ENCODE measurements at regions not wholly inside any gene's neighbourhood (a gene's known extent, or its start where the extent isn't known, plus 50 kb on each side); places are given as distances from the start of the nearest gene placed in this dataset.

GRCh38 chr1:81398041-81398440 is 402.7 kb upstream of the ADGRL2 start:
- DNase-seq (ENCODE audit: low read depth in 1 of 2, low spot score in 1 of 2): no peak
- TF ChIP-seq CTCF (IDR thresholded peaks at IDR 0.05; ENCODE audit: insufficient read depth, low read length) (no peak), SPI1 (IDR thresholded peaks at IDR 0.05; ENCODE audit: borderline replicate concordance, low read depth) (no peak), POLR2AphosphoS5 (IDR thresholded peaks at IDR 0.05; ENCODE audit: low read depth) (no peak), REST (IDR thresholded peaks at IDR 0.05; ENCODE audit: insufficient replicate concordance, low read depth) (no peak), GABPA (IDR thresholded peaks at IDR 0.05; ENCODE audit: low read depth) (no peak)

GRCh38 chr1:81392526-81393226 is 408.1 kb upstream of the ADGRL2 start:
- TF ChIP-seq GABPA (IDR thresholded peaks at IDR 0.05; ENCODE audit: low read depth) (no peak), CTCF (IDR thresholded peaks at IDR 0.05; ENCODE audit: insufficient read depth, low read length) (no peak), REST (IDR thresholded peaks at IDR 0.05; ENCODE audit: insufficient replicate concordance, low read depth) (no peak), SPI1 (IDR thresholded peaks at IDR 0.05; ENCODE audit: borderline replicate concordance, low read depth) (no peak), POLR2AphosphoS5 (IDR thresholded peaks at IDR 0.05; ENCODE audit: low read depth) (no peak)
- Histone ChIP-seq H3K27ac (replicated peaks) (no peak overlapping the region), H3K4me3 (replicated peaks; ENCODE audit: insufficient read depth, low read length) (no peak overlapping the region), H3K27me3 (ENCODE audit: insufficient read depth, poor library complexity, severe bottlenecking) (no peaks in the 10 kb centered on the region)
- DNase-seq (ENCODE audit: low read depth in 1 of 2, low spot score in 1 of 2): no peak

More at GRCh38 chr1:81398041-81398440, 402.7 kb upstream of the ADGRL2 start:
- no peaks in the 10 kb centered on the region for H3K27me3 ChIP-seq (ENCODE audit: insufficient read depth, poor library complexity, severe bottlenecking)
- H3K4me3 ChIP-seq (replicated peaks; ENCODE audit: insufficient read depth, low read length): no peak overlapping the region
- H3K27ac ChIP-seq (replicated peaks): no peak overlapping the region

DNA sequence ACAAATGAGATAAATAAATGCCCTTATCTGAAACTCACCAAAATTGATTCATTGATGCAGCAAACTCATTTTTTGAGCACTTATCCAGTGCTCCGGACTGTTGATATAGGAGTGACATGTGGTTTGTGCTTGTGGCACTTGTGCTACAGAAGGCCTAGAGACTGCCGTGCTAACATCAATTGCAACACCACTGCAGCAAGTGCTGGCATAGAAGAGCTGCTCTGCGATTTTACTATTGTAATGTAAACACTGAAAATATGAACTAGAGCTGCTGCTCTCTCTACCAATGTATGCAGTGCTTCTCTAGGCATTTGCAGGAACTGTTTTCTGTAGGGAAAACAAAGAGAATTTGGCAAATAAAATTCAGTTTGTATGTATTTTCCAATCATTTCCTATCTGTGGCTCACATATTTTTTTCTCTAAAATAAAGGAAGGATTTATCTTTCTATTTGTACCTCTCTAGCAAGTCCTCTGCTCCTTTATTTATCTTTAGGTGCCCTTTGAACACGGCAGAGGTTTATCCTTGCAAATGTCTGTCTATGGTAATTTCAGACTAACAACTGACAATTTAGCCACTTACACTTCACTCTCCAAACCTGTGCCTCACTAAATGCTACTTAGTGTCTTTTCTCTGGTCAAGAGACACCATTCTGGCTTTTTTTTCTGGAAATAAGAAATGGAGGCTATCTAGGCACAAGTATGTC is 409.5 kb upstream of the ADGRL2 start:
- Histone ChIP-seq H3K27me3 (ENCODE audit: insufficient read depth, poor library complexity, severe bottlenecking) (no peaks in the 10 kb centered on the region), H3K4me3 (replicated peaks; ENCODE audit: insufficient read depth, low read length) (no peak overlapping the region), H3K27ac (replicated peaks) (no peak overlapping the region)
- no peak for DNase-seq (ENCODE audit: low read depth in 1 of 2, low spot score in 1 of 2)
- TF ChIP-seq SPI1 (IDR thresholded peaks at IDR 0.05; ENCODE audit: borderline replicate concordance, low read depth) (no peak), POLR2AphosphoS5 (IDR thresholded peaks at IDR 0.05; ENCODE audit: low read depth) (no peak), GABPA (IDR thresholded peaks at IDR 0.05; ENCODE audit: low read depth) (no peak), REST (IDR thresholded peaks at IDR 0.05; ENCODE audit: insufficient replicate concordance, low read depth) (no peak), CTCF (IDR thresholded peaks at IDR 0.05; ENCODE audit: insufficient read depth, low read length) (no peak)
